ENCODE measurements at regions not wholly inside any gene's neighbourhood (a gene's known extent, or its start where the extent isn't known, plus 50 kb on each side); places are given as distances from the start of the nearest gene placed in this dataset.
A peak's percentile ranks its signal among the peaks of the same experiment; 100 is the strongest.

DNA sequence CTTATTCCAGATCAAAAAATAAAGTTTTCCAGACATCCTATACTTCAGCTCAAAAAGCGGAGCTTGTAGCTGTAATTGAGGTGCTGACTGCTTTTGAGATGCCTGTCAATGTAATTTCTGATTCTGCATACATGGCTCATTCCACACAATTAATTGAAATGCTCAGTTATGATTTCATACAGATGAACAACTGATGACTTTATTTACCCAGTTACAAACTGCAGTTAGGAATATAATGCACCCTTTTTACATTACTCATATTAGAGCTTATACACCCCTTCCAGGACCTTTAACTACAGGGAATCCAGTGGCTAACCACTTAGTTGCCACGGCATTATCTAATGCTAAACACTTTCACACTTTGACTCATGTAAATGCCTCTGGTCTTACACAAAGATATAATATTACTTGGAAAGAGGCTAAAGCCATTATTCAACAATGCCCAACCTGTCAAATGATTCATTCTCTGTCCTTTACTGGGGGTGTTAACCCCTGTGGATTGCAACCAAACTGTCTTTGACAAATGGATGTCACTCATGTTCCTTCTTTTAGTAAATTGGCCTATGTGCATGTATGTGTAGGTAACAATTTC lies 147.3 kb downstream of the ZNF33B start:
- DNase-seq (ENCODE audit: low read depth): peak; percentile 2
- TF ChIP-seq, protein P1, sequence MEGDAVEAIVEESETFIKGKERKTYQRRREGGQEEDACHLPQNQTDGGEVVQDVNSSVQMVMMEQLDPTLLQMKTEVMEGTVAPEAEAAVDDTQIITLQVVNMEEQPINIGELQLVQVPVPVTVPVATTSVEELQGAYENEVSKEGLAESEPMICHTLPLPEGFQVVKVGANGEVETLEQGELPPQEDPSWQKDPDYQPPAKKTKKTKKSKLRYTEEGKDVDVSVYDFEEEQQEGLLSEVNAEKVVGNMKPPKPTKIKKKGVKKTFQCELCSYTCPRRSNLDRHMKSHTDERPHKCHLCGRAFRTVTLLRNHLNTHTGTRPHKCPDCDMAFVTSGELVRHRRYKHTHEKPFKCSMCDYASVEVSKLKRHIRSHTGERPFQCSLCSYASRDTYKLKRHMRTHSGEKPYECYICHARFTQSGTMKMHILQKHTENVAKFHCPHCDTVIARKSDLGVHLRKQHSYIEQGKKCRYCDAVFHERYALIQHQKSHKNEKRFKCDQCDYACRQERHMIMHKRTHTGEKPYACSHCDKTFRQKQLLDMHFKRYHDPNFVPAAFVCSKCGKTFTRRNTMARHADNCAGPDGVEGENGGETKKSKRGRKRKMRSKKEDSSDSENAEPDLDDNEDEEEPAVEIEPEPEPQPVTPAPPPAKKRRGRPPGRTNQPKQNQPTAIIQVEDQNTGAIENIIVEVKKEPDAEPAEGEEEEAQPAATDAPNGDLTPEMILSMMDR (IDR thresholded peaks at IDR 0.05; ENCODE audit: insufficient read depth, low read depth, low read length, missing control alignments): no peak
- no peak overlapping the region for H3K4me3 ChIP-seq (ENCODE audit: low read length)

GRCh38 chr10:42490368-42490767 lies 148.0 kb downstream of the ZNF33B start:
- no peak for DNase-seq (ENCODE audit: low read depth)
- TF ChIP-seq, protein P1 (IDR thresholded peaks at IDR 0.05; ENCODE audit: insufficient read depth, low read depth, low read length, missing control alignments): no peak
- H3K4me3 ChIP-seq (ENCODE audit: low read length): no peak overlapping the region

DNA sequence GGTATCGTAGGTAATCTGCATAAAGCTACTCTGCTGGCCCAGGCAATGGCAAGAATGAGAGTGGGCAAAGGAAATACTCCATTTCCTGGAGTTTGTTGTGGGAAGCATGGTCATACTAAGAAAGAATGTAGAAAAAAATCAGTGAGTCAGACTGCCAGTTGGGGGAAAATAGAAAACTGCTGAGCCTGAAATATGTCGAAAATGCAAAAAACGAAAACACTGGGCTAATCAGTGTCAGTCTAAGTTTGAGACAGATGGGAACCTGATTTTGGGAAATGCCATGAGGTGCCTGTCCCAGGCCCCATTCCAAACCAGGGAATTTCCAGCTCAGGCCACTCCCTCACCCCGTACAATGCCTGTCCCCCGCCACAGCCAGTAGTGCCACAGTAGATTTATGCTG lies 150.0 kb downstream of the ZNF33B start:
- H3K4me3 ChIP-seq (ENCODE audit: low read length): no peak overlapping the region
- no peak for DNase-seq (ENCODE audit: low read depth)
- TF ChIP-seq, protein P1 (IDR thresholded peaks at IDR 0.05; ENCODE audit: insufficient read depth, low read depth, low read length, missing control alignments): no peak

GRCh38 chr10:42482411-42482810 lies 156.0 kb downstream of the ZNF33B start:
- H3K4me3 ChIP-seq (ENCODE audit: low read length): no peak overlapping the region
- DNase-seq (ENCODE audit: low read depth): no peak
- TF ChIP-seq, protein P1 (IDR thresholded peaks at IDR 0.05; ENCODE audit: insufficient read depth, low read depth, low read length, missing control alignments): no peak

DNA sequence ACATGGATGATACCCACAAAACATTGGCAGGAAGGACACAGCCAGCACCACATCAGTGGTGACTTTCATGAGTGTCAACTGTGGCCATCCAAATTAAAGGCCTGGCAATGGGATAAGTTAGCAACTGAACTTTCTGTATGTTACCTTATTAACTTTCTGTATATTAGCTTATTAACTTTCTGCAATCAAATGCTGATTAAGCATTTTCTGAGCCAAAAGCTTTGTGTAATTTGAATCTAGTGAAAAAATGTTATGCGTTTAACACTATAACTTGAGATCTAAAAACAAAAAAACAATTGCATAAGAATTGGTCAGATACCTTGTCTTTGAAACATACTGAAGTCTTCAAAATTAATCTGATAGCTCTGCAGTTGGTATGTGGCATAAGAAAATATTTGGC lies 159.3 kb downstream of the ZNF33B start:
- no peak overlapping the region for H3K4me3 ChIP-seq (ENCODE audit: low read length)
- no peak for DNase-seq (ENCODE audit: low read depth)
- TF ChIP-seq, protein P1 (IDR thresholded peaks at IDR 0.05; ENCODE audit: insufficient read depth, low read depth, low read length, missing control alignments): no peak

GRCh38 chr10:42477170-42477569 lies 161.2 kb downstream of the ZNF33B start:
- no peak for DNase-seq (ENCODE audit: low read depth)
- TF ChIP-seq, protein P1 (IDR thresholded peaks at IDR 0.05; ENCODE audit: insufficient read depth, low read depth, low read length, missing control alignments): no peak
- H3K4me3 ChIP-seq (ENCODE audit: low read length): no peak overlapping the region

- TF ChIP-seq, protein P1 (IDR thresholded peaks at IDR 0.05; ENCODE audit: insufficient read depth, low read depth, low read length, missing control alignments): no peak
- peak overlapping the region; percentile 5 for H3K4me3 ChIP-seq (ENCODE audit: low read length)
- no peak for DNase-seq (ENCODE audit: low read depth)
Observed at GRCh38 chr10:42476101-42476500, 162.3 kb downstream of the ZNF33B start.
